Hypothalamus (tissue), 51 donors: ENCODE measurements at regions not wholly inside any gene's neighbourhood (a gene's known extent, or its start where the extent isn't known, plus 50 kb on each side); places are given as distances from the start of the nearest gene placed in this dataset.

ENCODE experiments used
- DNase-seq, 51 donors: peaks; one replicate each; lab custom pipeline; 2025; lab: John Stamatoyannopoulos, UW

GRCh38 chr7:109986701-109987100 lies 1104.2 kb upstream of the LRRN3 start:
- no peak for DNase-seq

- no peak for DNase-seq
Measured at GRCh38 chr7:109996411-109996810, 1094.5 kb upstream of the LRRN3 start.

GRCh38 chr7:109996927-109997326 lies 1094.0 kb upstream of the LRRN3 start:
- DNase-seq: no peak

GRCh38 chr7:109997837-109998236 lies 1093.1 kb upstream of the LRRN3 start:
- DNase-seq: no peak

- no peak for DNase-seq
Measured at GRCh38 chr7:110001254-110001938, 1089.5 kb upstream of the LRRN3 start.

GRCh38 chr7:110003827-110004226 lies 1087.1 kb upstream of the LRRN3 start:
- DNase-seq: no peak

- DNase-seq: no peak
Measured at GRCh38 chr7:110007320-110008063, 1083.4 kb upstream of the LRRN3 start.

GRCh38 chr7:110010359-110010758 lies 1080.6 kb upstream of the LRRN3 start:
- DNase-seq: no peak

- DNase-seq: no peak
Measured at GRCh38 chr7:110017405-110017804, 1073.5 kb upstream of the LRRN3 start.

- DNase-seq: no peak
Measured at GRCh38 chr7:110027385-110027784, 1063.5 kb upstream of the LRRN3 start.

GRCh38 chr7:110043519-110043918 lies 1047.4 kb upstream of the LRRN3 start:
- DNase-seq: no peak

GRCh38 chr7:110050785-110051184 lies 1040.1 kb upstream of the LRRN3 start:
- DNase-seq: no peak

GRCh38 chr7:110051372-110051771 lies 1039.6 kb upstream of the LRRN3 start:
- no peak for DNase-seq

- DNase-seq: no peak
Measured at GRCh38 chr7:110056331-110056730, 1034.6 kb upstream of the LRRN3 start.

- DNase-seq: no peak
Measured at GRCh38 chr7:110058401-110058800, 1032.5 kb upstream of the LRRN3 start.

GRCh38 chr7:110061387-110061786 lies 1029.5 kb upstream of the LRRN3 start:
- DNase-seq: no peak

GRCh38 chr7:110065121-110065520 lies 1025.8 kb upstream of the LRRN3 start:
- DNase-seq: no peak

GRCh38 chr7:110066843-110067242 lies 1024.1 kb upstream of the LRRN3 start:
- no peak for DNase-seq

- no peak for DNase-seq
Measured at GRCh38 chr7:110071192-110071591, 1019.7 kb upstream of the LRRN3 start.

GRCh38 chr7:110075450-110075849 lies 1015.5 kb upstream of the LRRN3 start:
- DNase-seq: no peak

GRCh38 chr7:110076194-110076593 lies 1014.7 kb upstream of the LRRN3 start:
- DNase-seq: no peak

- peak in 1 of 51 donors; percentile 0 for DNase-seq
Measured at GRCh38 chr7:110084181-110084807, 1006.6 kb upstream of the LRRN3 start.
